HG02885 (cell line): ENCODE measurements at regions not wholly inside any gene's neighbourhood (a gene's known extent, or its start where the extent isn't known, plus 50 kb on each side); places are given as distances from the start of the nearest gene placed in this dataset.

Experiments
- ATAC-seq: cut with Tn5 transposase; IDR thresholded peaks from one replicate; pipeline ENCODE4 v1.9.1; 2021; ENCODE audit warnings: mild to moderate bottlenecking; ENCODE audit not compliant: unreplicated experiment, poor library complexity

DNA sequence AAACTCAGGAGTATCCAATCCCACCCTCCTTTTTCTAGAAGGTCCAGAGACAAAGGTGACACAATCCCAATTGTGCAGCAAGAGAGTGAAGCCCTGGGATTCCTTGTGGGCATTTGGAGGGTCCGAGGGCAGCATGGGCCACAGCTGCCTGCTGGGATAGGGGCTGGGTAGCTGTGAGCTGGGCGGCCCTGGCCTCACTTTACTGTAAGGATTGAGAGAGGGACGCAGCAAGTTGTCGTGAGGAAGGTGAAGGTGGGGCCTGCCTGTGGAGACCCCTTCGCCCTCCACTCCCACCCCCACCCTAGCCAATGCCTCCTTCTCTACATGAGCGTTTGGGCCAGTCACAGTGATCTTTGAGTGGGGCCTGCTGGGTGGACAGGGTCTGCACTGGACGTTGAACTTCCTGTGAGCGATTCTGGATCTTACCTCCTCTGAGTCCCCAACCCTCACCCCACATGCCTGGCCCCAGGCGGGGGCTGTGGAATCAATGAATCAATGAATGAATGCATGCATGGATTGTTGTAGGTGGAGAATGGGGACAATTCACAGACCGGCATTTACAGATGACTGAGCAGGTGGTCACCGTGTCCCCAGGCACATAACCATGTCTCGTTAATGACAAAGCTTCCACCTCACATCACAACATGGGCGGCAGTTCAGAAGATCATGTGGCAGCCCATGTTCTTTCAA is 107.2 kb downstream of the INHBB start:
- ATAC-seq = no peak

GRCh38 chr2:120453635-120453998 is 107.7 kb downstream of the INHBB start:
- ATAC-seq = no peak

- ATAC-seq = no peak
These were observed 108.9 kb downstream of the INHBB start for GRCh38 chr2:120454654-120455385.

GRCh38 chr2:120455390-120455789 is 109.5 kb downstream of the INHBB start:
- no peak for ATAC-seq

DNA sequence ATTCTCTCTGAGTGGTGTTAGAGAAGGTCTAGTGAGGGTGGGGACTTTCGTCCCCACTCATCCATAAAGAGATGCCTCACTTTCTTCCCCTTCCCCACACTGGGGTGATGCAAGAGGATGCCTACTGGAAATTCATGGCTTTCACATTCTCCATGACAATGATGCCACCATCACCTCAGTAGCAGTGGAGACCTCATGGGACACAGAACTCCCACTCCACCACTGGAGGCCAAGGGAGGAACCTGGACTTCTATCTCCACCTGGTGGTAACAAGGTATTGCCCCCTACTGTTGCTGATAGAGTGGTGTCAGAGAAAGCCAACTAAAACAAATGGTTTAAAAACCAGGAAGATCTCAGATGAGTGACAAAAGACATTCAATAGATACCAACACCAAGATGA is 110.9 kb downstream of the INHBB start:
- ATAC-seq = no peak

DNA sequence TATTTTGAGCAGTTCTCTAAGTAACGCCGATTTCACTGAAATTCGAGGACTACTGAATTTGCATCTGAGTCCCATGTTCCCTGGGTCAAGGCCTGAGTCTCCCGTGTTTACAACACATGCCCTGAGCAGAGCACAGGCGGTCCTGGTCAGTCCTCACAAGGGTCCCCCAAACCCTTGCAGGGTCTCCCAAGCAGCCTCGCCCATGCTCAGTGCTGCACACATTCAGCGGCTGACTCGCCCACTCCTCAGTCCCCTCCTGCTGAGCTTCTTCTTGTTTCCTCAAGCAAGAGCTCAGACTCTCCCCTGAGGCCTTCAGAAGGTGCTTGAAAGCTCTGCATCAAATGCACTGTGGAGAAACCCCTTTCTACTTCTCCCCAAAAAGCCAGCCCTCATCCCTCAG is 114.6 kb downstream of the INHBB start:
- ATAC-seq = no peak

DNA sequence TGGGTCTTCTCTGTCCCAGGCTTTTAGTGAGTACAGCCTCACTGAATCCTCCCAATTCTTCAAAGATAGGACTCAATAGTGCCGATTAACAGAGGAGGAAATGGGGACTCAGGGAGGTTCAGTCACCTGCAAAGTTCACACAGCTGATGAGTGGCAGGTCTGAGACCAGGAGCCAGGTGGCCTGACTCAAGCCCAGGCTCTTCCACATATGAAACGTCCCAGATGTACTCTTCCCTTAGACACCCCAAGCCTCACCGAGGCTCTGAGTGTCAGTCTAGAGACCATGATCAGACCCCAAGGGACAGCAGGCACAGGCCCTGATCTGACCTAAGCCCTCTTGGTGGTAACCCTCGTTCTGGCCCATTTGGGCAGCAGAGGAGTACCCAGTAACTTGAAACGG is 115.2 kb downstream of the INHBB start:
- no peak for ATAC-seq

- ATAC-seq = no peak
These were observed 115.9 kb downstream of the INHBB start for GRCh38 chr2:120461546-120462537.

- no peak for ATAC-seq
These were observed 117.6 kb downstream of the INHBB start for GRCh38 chr2:120463527-120463926.

GRCh38 chr2:120463996-120464395 is 118.1 kb downstream of the INHBB start:
- ATAC-seq = no peak

DNA sequence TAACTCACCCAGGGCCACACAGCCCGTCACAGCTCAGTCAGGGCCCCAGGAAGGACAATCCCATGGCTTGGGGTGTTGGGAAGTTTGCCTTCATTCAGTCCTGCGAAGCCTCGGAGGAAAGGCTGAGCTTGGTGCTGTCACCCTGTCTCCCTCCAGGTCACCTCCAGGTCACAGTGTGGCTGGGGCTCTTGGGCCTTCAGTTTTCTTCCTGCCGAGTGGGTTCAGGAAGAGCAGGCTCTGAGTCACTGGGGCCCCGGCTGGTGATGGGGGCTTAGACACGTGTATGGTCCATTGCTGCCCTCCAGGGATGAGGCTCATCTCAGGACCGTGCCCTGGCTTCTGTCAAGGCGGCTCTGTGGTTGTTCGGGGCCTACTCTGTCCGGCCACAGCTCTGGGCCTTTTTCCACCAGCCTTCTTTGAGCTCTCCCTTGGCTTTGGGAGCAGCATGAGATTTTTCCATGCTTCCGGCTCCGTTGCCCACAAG is 118.6 kb downstream of the INHBB start:
- no peak for ATAC-seq

- no peak for ATAC-seq
These were observed 119.2 kb downstream of the INHBB start for GRCh38 chr2:120465012-120465700.

DNA sequence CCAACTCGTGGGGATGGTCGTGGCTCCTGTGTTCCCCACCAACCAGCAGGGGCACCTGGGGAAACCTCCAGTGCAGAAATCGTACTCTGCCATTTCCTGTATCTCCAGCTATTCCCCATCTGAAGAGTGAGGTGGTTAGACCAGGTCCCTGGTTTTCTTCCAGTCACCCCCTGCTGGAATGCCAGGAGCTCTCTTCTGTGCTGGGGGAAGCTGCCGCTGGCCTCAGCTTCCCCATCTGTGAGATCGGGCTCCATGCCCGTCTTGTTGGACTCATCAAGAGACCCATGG is 119.7 kb downstream of the INHBB start:
- no peak for ATAC-seq

DNA sequence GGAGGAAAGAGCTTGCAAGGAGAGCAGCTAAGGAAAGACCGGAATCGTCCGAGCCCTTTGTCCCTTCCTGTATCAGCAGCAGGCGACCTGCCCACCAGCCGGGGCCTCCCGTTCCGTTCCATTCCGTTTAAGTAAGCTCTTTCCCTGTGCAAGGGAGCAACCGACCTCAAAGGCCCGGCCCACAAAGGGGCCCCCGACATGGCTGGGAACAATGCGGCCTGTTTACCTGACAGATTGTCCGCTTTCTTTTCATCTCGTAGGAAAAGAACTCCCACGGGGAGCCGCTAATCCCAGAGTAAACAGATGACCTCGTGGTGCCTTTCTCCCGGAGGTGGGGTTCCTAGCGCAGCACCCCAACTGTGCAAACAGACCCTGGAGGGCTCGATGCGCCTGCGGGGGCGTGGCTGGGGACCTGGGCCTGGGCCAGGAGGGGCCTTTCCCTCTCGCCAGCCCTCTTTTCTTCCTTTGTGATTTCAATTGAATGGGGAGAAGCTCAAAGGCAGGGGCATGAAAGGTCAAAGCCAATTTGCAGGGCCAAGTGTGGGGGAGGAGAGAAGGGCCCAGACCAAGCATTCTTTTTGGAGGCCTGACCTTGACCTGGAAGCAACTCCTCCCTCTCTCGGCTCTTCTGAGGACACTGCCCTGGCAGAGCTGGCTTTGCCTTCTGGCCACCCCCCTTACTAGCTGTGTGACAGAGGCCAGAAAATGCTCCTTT is 120.2 kb downstream of the INHBB start:
- ATAC-seq = no peak

DNA sequence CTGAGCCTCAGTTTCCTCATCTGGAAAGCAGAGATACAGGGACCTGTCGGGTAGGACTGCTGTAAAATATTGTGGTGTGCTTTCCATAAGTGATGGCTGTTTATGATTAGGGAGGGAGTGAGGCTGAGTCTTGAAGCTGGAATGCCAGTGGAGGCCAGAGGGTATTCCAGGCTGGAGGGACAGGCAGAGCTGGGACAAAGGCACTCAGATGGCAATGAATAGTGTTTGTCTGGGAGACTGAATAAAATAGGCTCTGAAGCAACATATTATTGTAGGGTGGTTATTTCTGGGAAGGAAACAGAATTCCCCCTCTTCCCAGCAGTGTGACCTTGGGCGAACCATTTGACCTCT is 120.7 kb downstream of the INHBB start:
- no peak for ATAC-seq

DNA sequence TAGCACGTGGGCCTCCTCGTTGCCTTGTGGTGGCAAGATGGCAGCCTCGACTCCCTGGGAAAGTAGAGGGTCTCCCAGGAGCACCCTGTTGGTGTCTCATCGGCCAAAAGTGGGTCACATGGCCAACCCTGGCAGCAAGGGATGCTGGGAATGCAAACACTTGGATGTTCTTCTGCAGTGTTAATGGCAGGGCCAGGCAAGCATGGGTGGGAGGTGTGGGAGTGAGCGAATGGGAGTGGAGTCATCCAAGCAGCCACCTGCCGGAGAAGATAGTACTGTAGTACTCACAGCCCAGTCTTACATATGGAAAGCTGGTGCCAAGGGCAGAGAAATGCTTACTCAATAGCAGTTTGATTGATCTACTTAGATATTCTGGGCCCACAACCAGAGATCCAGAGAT is 122.2 kb downstream of the INHBB start:
- ATAC-seq = no peak

DNA sequence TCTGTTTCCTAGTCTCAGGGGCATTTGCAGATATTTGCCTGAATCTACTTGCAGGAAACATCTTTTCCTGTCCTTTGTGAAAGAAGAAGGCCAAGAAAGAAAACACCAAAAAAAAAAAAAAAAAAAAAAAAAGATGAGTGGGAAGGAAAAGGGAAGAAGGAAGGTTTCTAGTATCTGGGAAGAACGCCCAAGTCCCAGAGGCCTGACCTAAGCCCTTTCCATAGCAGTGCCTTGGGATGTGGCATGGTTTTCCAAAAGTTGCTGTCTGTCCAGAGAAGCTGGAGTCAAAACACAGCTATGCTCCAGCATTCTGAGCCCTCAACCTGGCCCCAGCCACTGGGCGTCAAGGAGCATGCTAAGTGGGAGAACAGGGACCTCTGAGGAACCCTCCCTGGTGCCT is 123.5 kb downstream of the INHBB start:
- no peak for ATAC-seq

DNA sequence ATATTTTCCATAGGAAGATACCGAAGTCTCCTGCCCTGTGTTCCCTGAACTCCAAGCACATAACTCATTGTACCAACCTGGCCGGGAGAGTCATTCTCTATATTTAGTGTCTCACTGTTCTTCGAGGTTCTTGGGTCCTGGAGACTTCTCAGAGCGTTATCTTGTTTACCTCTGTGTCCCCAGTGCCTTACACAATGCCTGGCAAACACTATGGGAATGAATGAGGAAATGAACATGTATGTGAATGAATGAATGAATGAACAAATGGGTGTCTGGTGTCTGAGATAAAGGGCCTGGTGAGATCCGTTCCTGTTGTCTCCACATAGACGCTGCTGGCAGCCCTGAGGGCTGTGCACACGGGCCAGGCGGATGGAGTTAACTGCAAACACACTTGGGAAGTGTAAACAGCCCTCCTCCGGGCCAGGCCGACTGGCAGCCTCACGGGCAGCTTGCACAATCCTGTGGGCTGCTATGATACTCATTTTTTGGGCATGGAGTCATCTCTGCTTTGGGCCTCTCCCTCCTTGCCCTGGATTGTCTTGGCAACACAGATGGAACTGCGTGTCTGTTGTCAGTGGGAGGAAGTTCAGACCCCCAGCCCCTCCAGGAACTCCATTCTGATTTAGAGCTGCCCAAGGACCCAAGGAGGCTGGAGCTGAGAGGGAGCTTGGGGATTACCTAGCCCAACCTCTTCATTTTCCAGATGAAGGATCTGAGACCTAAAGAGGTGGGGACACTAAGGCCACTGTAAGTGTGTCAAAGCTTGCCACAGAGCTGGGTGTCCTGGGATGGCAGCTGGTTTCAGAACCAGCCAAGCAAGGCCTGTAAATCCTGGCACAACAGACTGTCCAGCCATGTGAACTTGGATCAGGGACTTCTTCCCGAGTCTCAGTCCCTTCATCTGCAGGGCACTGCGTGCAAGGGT is 124.4 kb downstream of the INHBB start:
- ATAC-seq = no peak

DNA sequence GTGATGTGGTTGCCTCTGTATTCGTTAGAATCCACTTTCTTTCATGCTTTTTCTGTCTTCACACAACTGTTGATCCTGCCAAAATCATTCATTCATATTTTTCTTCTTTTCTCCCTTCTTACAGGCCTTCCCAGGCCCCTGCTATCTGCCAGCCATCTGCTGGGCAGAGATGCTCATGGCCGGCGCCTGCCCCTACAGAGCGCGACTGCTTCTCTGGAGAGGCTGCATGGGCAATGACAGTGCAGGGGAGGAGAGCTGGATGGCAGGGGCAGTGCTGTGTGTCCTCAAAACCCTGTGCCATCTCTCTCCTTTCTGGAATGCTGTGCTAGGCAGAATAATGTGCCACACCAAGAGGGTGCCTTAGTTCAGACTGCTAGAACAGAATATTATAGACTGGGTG is 125.2 kb downstream of the INHBB start:
- no peak for ATAC-seq
